ENCODE measurements at regions not wholly inside any gene's neighbourhood (a gene's known extent, or its start where the extent isn't known, plus 50 kb on each side); places are given as distances from the start of the nearest gene placed in this dataset.
"Not testable (repeated sequence)": the region's sequence is repeated elsewhere in the genome, so short reads cannot be mapped to it uniquely, and the experiment has no call there.

GRCh38 chr6:119677384-119677783 is 327.8 kb upstream of the MAN1A1 start:
- no peak for DNase-seq

GRCh38 chr6:119676961-119677360 is 327.4 kb upstream of the MAN1A1 start:
- no peak for DNase-seq

GRCh38 chr6:119676230-119676629 is 326.7 kb upstream of the MAN1A1 start:
- no peak for DNase-seq

- DNase-seq: no peak
These were observed 324.2 kb upstream of the MAN1A1 start for GRCh38 chr6:119673741-119674140.

- no peak for DNase-seq
These were observed 323.2 kb upstream of the MAN1A1 start for GRCh38 chr6:119672725-119673124.

- no peak for DNase-seq
These were observed 321.5 kb upstream of the MAN1A1 start for GRCh38 chr6:119671105-119671504.

GRCh38 chr6:119669221-119669620 is 319.7 kb upstream of the MAN1A1 start:
- no peak for DNase-seq

GRCh38 chr6:119665432-119665831 is 315.9 kb upstream of the MAN1A1 start:
- not testable (repeated sequence) for DNase-seq

GRCh38 chr6:119661628-119662027 is 312.1 kb upstream of the MAN1A1 start:
- DNase-seq: no peak

- no peak for DNase-seq
These were observed 311.5 kb upstream of the MAN1A1 start for GRCh38 chr6:119661078-119661477.

- no peak for DNase-seq
These were observed 309.4 kb upstream of the MAN1A1 start for GRCh38 chr6:119658917-119659316.

- no peak for DNase-seq
These were observed 305.6 kb upstream of the MAN1A1 start for GRCh38 chr6:119655124-119655523.

- no peak for DNase-seq
These were observed 303.8 kb upstream of the MAN1A1 start for GRCh38 chr6:119653329-119653728.

GRCh38 chr6:119649531-119649930 is 300.0 kb upstream of the MAN1A1 start:
- DNase-seq: no peak

GRCh38 chr6:119647309-119647708 is 297.7 kb upstream of the MAN1A1 start:
- no peak for DNase-seq

- DNase-seq: no peak
These were observed 294.3 kb upstream of the MAN1A1 start for GRCh38 chr6:119643876-119644275.

- DNase-seq: no peak
These were observed 288.2 kb upstream of the MAN1A1 start for GRCh38 chr6:119637768-119638167.

GRCh38 chr6:119636060-119636459 is 286.5 kb upstream of the MAN1A1 start:
- DNase-seq: no peak

GRCh38 chr6:119633461-119633860 is 283.9 kb upstream of the MAN1A1 start:
- no peak for DNase-seq

GRCh38 chr6:119630561-119631192 is 281.1 kb upstream of the MAN1A1 start:
- DNase-seq: no peak

GRCh38 chr6:119628691-119629594 is 279.4 kb upstream of the MAN1A1 start:
- no peak for DNase-seq

GRCh38 chr6:119627908-119628669 is 278.5 kb upstream of the MAN1A1 start:
- no peak for DNase-seq

- DNase-seq: no peak
These were observed 277.5 kb upstream of the MAN1A1 start for GRCh38 chr6:119626884-119627619.

Data from NCI-H146 (cell line).